IMR-90 (cell line): ENCODE measurements at regions not wholly inside any gene's neighbourhood (a gene's known extent, or its start where the extent isn't known, plus 50 kb on each side); places are given as distances from the start of the nearest gene placed in this dataset.

Experiments
- BHLHE40 ChIP-seq: fragments of 150-350 bp; IDR thresholded peaks from 2 replicates; pipeline ENCODE4 v1.6.1; 2016; ENCODE audit warnings: mild to moderate bottlenecking, low read depth, low read length
- NFE2L2 ChIP-seq: fragments of 150-350 bp; IDR thresholded peaks from 2 replicates; pipeline ENCODE4 v1.6.1; 2016; ENCODE audit warnings: low read depth, mild to moderate bottlenecking, low read length
- POLR2A ChIP-seq: IDR thresholded peaks from 2 replicates; pipeline ENCODE4 v1.6.1; 2012; ENCODE audit warnings: mild to moderate bottlenecking, low read depth, low read length
- RAD21 ChIP-seq: IDR thresholded peaks from 2 replicates; pipeline ENCODE4 v1.6.1; 2012; ENCODE audit warnings: low read length, improper control_type of control experiment
- RFX5 ChIP-seq: IDR thresholded peaks from 2 replicates; pipeline ENCODE4 v1.8.0; 2012; ENCODE audit warnings: low read depth, mild to moderate bottlenecking, low read length, moderate library complexity
- TF ChIP-seq, protein P1 (sequence below): conservative IDR thresholded peaks from 2 replicates; pipeline ENCODE4 v1.5.1; 2012; ENCODE audit warnings: mild to moderate bottlenecking, low read depth, low read length, improper control_type of control experiment

DNA sequence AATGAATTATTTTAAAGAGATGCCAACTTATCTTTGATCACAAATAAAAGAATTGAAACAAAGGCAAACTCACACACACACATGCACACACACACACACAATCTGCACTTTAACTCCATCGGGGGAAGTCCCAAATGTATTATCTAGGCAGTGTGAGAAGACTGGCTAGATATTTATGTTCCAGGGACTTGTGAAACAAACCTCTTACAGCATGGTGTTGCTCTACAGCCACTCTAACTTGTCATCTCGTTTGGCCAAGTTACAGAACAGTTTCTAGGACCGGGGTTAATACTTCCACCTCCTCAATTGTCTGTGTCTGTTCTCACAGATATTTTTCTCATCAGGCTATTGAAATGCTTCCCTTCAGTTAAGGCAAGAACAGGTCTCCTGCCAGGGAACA lies 855.0 kb downstream of the EPHA7 start:
- TF ChIP-seq NFE2L2 = no peak
- no peak for TF ChIP-seq RFX5
- TF ChIP-seq, protein P1, sequence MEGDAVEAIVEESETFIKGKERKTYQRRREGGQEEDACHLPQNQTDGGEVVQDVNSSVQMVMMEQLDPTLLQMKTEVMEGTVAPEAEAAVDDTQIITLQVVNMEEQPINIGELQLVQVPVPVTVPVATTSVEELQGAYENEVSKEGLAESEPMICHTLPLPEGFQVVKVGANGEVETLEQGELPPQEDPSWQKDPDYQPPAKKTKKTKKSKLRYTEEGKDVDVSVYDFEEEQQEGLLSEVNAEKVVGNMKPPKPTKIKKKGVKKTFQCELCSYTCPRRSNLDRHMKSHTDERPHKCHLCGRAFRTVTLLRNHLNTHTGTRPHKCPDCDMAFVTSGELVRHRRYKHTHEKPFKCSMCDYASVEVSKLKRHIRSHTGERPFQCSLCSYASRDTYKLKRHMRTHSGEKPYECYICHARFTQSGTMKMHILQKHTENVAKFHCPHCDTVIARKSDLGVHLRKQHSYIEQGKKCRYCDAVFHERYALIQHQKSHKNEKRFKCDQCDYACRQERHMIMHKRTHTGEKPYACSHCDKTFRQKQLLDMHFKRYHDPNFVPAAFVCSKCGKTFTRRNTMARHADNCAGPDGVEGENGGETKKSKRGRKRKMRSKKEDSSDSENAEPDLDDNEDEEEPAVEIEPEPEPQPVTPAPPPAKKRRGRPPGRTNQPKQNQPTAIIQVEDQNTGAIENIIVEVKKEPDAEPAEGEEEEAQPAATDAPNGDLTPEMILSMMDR = no peak
- TF ChIP-seq RAD21 = no peak
- no peak for TF ChIP-seq BHLHE40
- no peak for TF ChIP-seq POLR2A
